LNCaP clone FGC (cell line): ENCODE measurements at regions not wholly inside any gene's neighbourhood (a gene's known extent, or its start where the extent isn't known, plus 50 kb on each side); places are given as distances from the start of the nearest gene placed in this dataset.
"Not testable (repeated sequence)": the region's sequence is repeated elsewhere in the genome, so short reads cannot be mapped to it uniquely, and the experiment has no call there.

Experiments used
- DNase-seq: peaks from one replicate; pipeline ENCODE4 v3.0.0-alpha.2; 2011; ENCODE audit warnings: low read depth
- H3K4me3 ChIP-seq: 2 replicates; pipeline ENCODE4 v1.5.1; 2011; ENCODE audit warnings: mild to moderate bottlenecking, low read depth, low read length, control low read depth
- TF ChIP-seq, protein P1 (sequence below): IDR thresholded peaks from 2 replicates; pipeline ENCODE4 v1.5.1; 2012; ENCODE audit warnings: mild to moderate bottlenecking; ENCODE audit not compliant: control insufficient read depth, insufficient read depth; ENCODE audit errors: extremely low read depth

GRCh38 chr13:42490676-42491075 is 83.3 kb upstream of the TNFSF11 start:
- TF ChIP-seq, protein P1, sequence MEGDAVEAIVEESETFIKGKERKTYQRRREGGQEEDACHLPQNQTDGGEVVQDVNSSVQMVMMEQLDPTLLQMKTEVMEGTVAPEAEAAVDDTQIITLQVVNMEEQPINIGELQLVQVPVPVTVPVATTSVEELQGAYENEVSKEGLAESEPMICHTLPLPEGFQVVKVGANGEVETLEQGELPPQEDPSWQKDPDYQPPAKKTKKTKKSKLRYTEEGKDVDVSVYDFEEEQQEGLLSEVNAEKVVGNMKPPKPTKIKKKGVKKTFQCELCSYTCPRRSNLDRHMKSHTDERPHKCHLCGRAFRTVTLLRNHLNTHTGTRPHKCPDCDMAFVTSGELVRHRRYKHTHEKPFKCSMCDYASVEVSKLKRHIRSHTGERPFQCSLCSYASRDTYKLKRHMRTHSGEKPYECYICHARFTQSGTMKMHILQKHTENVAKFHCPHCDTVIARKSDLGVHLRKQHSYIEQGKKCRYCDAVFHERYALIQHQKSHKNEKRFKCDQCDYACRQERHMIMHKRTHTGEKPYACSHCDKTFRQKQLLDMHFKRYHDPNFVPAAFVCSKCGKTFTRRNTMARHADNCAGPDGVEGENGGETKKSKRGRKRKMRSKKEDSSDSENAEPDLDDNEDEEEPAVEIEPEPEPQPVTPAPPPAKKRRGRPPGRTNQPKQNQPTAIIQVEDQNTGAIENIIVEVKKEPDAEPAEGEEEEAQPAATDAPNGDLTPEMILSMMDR: no peak
- H3K4me3 ChIP-seq: no peak overlapping the region

DNA sequence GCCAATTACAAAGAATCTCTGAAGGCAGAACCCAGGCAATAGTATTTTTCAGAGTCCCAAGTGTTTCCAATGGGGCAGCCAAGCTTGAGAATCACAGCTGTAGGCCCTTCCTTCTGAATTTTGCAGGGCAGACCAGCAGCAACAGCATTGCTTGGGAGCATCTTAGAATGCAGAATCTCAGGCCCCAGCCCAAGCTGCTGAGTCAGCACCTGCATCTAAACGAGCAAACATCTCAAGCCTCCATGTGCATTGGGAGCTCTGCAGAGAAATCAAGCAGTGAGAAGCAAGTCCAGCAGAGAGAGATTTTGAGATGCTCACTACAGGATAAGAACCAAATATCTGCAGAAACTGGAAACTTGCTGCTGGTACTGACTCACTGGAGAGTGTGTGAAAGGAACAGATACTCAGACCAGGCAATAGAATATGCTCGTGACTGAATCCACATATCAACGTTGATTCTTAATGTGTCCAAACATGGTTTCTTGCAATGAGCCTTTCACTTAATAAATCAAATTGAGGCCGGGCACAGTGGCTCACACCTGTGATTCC is 81.5 kb upstream of the TNFSF11 start:
- DNase-seq: no peak
- H3K4me3 ChIP-seq: no peak overlapping the region
- TF ChIP-seq, protein P1: no peak

More at GRCh38 chr13:42490676-42491075, 83.3 kb upstream of the TNFSF11 start:
- no peak for DNase-seq

DNA sequence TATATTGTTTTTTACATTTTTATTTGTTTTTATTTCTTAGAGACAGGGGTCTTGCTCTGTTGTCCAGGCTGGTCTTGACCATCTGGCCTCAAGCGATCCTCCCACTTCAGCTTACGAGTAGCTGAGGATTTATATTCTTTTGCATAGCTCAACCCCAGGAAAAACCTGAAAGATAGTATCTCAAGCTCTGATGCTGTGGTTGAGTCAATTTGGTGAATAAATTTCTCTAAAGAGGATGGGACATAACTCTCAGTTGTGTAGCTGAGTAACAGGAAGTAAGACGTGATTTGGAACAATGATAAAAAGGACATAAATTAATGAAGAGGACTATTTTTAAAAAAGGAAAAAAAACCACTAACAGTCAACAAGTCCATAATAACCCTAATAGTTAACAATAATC is 79.8 kb upstream of the TNFSF11 start:
- no peak for DNase-seq
- TF ChIP-seq, protein P1: no peak

DNA sequence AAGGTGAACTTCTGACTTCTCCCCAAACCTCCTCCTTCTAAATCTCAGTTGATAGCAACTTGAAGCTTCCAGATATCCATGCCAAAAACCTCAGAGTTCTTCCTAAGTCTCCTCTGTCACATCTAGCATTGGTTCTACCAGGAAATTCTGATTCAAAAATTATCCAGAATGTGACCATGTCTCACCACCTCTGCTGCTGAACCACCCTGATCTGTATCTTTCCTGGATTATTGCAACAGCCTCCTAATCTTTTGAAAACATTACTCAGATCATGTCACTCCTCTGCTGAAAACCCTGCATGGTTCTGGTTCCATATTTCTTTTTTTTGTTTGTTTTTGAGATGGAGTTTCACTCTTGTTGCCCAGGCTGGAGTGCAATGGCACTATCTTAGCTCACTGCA is 78.7 kb upstream of the TNFSF11 start:
- H3K4me3 ChIP-seq: no peak overlapping the region
- no peak for DNase-seq
- TF ChIP-seq, protein P1: no peak

More for the DNA sequence above, 79.8 kb upstream of the TNFSF11 start:
- H3K4me3 ChIP-seq: no peak overlapping the region

DNA sequence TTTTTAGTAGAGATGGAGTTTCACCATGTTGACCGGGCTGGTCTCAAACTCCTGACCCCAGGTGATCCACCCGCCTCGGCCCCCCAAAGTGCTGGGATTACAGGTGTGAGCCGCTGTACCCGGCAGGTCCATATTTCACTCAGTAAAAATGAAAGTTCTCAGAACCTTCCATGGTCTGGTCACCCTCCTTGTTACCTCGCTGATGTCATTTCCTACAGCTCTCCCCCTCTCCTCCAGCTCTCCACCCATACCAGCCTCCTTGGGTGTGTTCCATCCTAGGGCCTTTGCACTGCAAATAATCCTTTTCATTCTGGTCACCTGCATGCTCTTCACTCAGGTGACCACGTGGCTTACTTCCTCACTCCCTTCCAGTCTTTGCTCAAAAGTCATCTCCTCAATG is 78.2 kb upstream of the TNFSF11 start:
- TF ChIP-seq, protein P1: no peak

DNA sequence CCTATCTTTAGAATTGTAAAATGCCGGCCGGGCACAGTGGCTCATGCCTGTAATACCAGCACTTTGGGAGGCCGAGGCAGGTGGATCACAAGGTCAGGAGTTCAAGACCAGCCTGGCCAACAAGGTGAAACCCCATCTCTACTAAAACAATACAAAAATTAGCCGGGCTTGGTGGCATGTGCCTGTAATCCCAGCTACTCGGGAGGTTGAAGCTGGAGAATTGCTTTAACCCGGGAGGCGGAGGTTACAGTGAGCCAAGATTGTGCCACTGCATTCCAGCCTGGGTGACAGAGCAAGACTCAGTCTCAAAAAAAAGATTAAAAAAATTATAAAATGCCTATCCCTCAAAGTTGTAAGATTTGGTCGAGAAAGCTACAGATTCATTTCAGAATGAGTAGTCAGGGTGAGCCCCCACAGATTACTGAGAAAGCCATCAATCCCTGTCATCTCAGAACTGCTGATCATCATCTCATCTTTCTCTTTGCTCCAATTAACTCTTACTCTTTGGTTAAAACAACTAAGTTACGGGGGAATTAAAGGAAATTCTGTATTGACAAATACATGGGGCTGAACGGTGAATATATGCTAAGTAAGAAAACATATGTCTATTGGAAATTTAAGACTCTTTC is 76.9 kb upstream of the TNFSF11 start:
- not testable (repeated sequence) for H3K4me3 ChIP-seq, DNase-seq

More for the DNA sequence above, 78.2 kb upstream of the TNFSF11 start:
- no peak for DNase-seq
- H3K4me3 ChIP-seq: no peak overlapping the region

- DNase-seq: no peak
- TF ChIP-seq, protein P1: no peak
- no peak overlapping the region for H3K4me3 ChIP-seq
These were observed 76.2 kb upstream of the TNFSF11 start for GRCh38 chr13:42497798-42498197.
